Pancreas (tissue), 10 donors: ENCODE measurements at regions not wholly inside any gene's neighbourhood (a gene's known extent, or its start where the extent isn't known, plus 50 kb on each side); places are given as distances from the start of the nearest gene placed in this dataset.

Experiments used
- ATAC-seq, 4 donors: fragments of 200-7000 bp; cut with Tn5 transposase; one replicate each; pipeline versions ENCODE4 v1.8.0 to v1.9.1; 2020; ENCODE audit warnings: mild to moderate bottlenecking in 4 of 4, moderate library complexity in 4 of 4
- DNase-seq, 6 donors: peaks; one replicate each; pipeline ENCODE4 v3.0.0-alpha.2; 2020
- FAIRE-seq: peaks from 2 replicates; lab custom pipeline; 2012; peaks lifted over from hg19 to GRCh38; lab: Jason Lieb, UNC
- H3K27ac ChIP-seq, 4 donors: fragments of 200-600 bp; sonication (generic); 1 replicate in 3 of 4; 2 replicates in 1 of 4; pipeline versions ENCODE4 v1.5.0 to v1.8.0; 2020
- H3K27me3 ChIP-seq, 4 donors: fragments of 200-600 bp; one replicate each; pipeline ENCODE4 v1.8.0; 2021
- H3K36me3 ChIP-seq, 3 donors: fragments of 200-600 bp; sonication (generic) in 1 of 3; one replicate each; pipeline versions ENCODE4 v1.5.0 to v1.8.0; 2020 to 2021
- H3K4me1 ChIP-seq, 3 donors: fragments of 200-600 bp; one replicate each; pipeline ENCODE4 v1.8.0; 2021
- H3K4me3 ChIP-seq, 4 donors: fragments of 200-600 bp; sonication (generic) in 2 of 4; one replicate each; pipeline versions ENCODE4 v1.5.0 to v1.8.0; 2020 to 2021
- H3K9me3 ChIP-seq, 4 donors: fragments of 200-600 bp; one replicate each; pipeline ENCODE4 v1.8.0; 2021
- CTCF ChIP-seq, 4 donors: fragments of 200-600 bp; sonication (generic) in 3 of 4; IDR thresholded peaks; one replicate each; pipeline versions ENCODE4 v1.5.0 to v1.8.0; 2021; ENCODE audit warnings: antibody characterized with exemption in 4 of 4
- WGBS, 2 donors: extraction: QIAGEN DNeasy Blood & Tissue Kit; methylation state at CpG; one replicate each; pipeline ENCODE4 v1.1.7; 2013; 5-methylcytosine and 5-hydroxymethylcytosine counted together
- intact Hi-C, 3 donors: fragments of 100-400 bp; cut with DNase I; formaldehyde crosslinking; loops; one replicate each; pipeline versions ENCODE4 v1.11.1 to v1.14.2; 2022
- donor health status: healthy with polysubstance abuse.
- donor health status: DM: no; HTN: no; CAD: no; lungs with moderate emphysema.
- donor health status: DM: no; HTN: no; CAD: no.
- donor health status: control.
- donor health status: control.
- donor health status: Bipolar disorder and iron deficiency.
- donor health status: DM: yes; HTN: yes; CAD: no.
- donor health status: DM: no; HTN: no; CAD: no.
- donor health status: DM: no; HTN: no; CAD: no.
- donor health status: DM: yes; HTN: yes; CAD: no.

GRCh38 chr6:14722001-14722562 lies 523.8 kb upstream of the JARID2 start:
- Histone ChIP-seq H3K36me3 (no peaks in the 10 kb centered on the region), H3K4me3 (no peak overlapping the region), H3K27ac (no peak overlapping the region), H3K9me3 (no peaks in the 10 kb centered on the region), H3K4me1 (no peaks in the 10 kb centered on the region), H3K27me3 (no peaks in the 10 kb centered on the region)
- intact Hi-C loops = no loop called here
- FAIRE-seq (no peak), DNase-seq (no peak), ATAC-seq (no peak)
- WGBS, 2 donors = 40 to 48% methylated on average over 2 of the region's 2 CpGs
- no peak for TF ChIP-seq CTCF (IDR thresholded peaks at IDR 0.05)

GRCh38 chr6:14722704-14723103 lies 523.2 kb upstream of the JARID2 start:
- Histone ChIP-seq H3K9me3 (no peaks in the 10 kb centered on the region), H3K4me1 (no peaks in the 10 kb centered on the region), H3K36me3 (no peaks in the 10 kb centered on the region), H3K4me3 (no peak overlapping the region), H3K27ac (no peak overlapping the region), H3K27me3 (no peaks in the 10 kb centered on the region)
- 77 to 83% methylated on average over 9 of the region's 9 CpGs for WGBS, 2 donors
- FAIRE-seq (no peak), ATAC-seq (no peak), DNase-seq (no peak)
- TF ChIP-seq CTCF (IDR thresholded peaks at IDR 0.05) = no peak
- intact Hi-C loops = no loop called here

GRCh38 chr6:14723535-14724086 lies 522.3 kb upstream of the JARID2 start:
- intact Hi-C loops = no loop called here
- no peak overlapping the region for H3K27ac ChIP-seq
- no peaks in the 10 kb centered on the region for H3K4me1 ChIP-seq

GRCh38 chr6:14724549-14724948 lies 521.3 kb upstream of the JARID2 start:
- Histone ChIP-seq H3K9me3 (no peaks in the 10 kb centered on the region), H3K36me3 (no peaks in the 10 kb centered on the region), H3K27me3 (no peaks in the 10 kb centered on the region), H3K4me3 (no peak overlapping the region), H3K4me1 (no peaks in the 10 kb centered on the region), H3K27ac (no peak overlapping the region)
- 70 to 76% methylated on average over 1 of the region's 1 CpG for WGBS, 2 donors
- FAIRE-seq (no peak), DNase-seq (no peak), ATAC-seq (no peak)
- TF ChIP-seq CTCF (IDR thresholded peaks at IDR 0.05) = no peak
- intact Hi-C loops = no loop called here

More at GRCh38 chr6:14723535-14724086, 522.3 kb upstream of the JARID2 start:
- Histone ChIP-seq H3K36me3 (no peaks in the 10 kb centered on the region), H3K9me3 (no peaks in the 10 kb centered on the region), H3K27me3 (no peaks in the 10 kb centered on the region), H3K4me3 (no peak overlapping the region)
- no peak for DNase-seq
- ATAC-seq = no peak
- 66 to 75% methylated on average over 2 of the region's 2 CpGs for WGBS, 2 donors
- no peak for TF ChIP-seq CTCF (IDR thresholded peaks at IDR 0.05)
- no peak for FAIRE-seq

GRCh38 chr6:14726816-14727493 lies 518.9 kb upstream of the JARID2 start:
- no peak for DNase-seq
- Histone ChIP-seq H3K4me1 (no peaks in the 10 kb centered on the region), H3K4me3 (no peak overlapping the region), H3K27me3 (no peaks in the 10 kb centered on the region), H3K36me3 (no peaks in the 10 kb centered on the region), H3K9me3 (no peaks in the 10 kb centered on the region), H3K27ac (no peak overlapping the region)
- TF ChIP-seq CTCF (IDR thresholded peaks at IDR 0.05) = no peak
- no peak for FAIRE-seq
- ATAC-seq = peak in 2 of 4 donors; percentile 27 to 59
- 73 to 80% methylated on average over 7 of the region's 7 CpGs for WGBS, 2 donors
- intact Hi-C loops = no loop called here
